ENCODE measurements at regions not wholly inside any gene's neighbourhood (a gene's known extent, or its start where the extent isn't known, plus 50 kb on each side); places are given as distances from the start of the nearest gene placed in this dataset.

DNA sequence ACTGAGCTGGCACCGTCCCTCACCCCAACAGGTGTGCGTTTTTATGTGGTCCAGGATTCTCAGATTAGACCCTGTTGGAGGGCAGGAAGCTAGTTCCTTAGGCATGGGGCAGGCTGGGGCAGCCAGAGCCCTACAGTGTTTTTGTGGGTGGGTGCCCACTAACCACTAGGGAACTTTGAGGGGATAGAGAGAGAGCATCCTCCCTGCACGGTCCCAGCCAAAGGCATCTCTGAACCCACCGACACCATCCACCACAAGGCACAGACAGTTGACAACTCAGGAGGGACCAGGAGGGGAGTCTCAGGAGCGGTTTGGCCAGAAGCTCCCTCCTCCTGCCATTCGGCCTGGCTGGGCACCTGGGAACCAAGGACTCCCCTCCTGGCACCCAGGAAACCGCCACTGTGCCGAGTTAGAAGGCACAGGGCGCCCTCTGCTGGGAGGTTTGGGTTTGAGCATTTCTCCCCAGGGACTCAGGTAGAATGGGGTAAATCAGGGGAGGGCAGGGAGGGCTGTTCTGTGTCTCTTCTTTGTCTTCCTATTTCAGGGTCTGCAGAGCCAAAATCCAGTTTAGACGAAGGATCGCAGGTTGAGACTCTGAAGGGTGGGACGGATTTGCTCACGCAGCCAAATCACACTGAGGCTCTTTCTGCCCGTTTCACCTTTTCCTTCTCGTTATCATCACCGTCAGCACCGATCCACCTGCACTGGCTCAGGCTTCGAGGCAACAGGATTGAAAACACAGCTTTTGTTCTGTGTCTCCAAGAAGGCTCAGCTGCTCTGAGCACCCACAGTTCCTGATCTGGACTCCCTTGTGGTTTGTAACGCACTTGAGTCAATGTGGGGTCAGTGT, 84.8 kb upstream of the COL13A1 start:
- no peak for DNase-seq (ENCODE audit: insufficient read length, low spot score)
- TF ChIP-seq, protein P1, sequence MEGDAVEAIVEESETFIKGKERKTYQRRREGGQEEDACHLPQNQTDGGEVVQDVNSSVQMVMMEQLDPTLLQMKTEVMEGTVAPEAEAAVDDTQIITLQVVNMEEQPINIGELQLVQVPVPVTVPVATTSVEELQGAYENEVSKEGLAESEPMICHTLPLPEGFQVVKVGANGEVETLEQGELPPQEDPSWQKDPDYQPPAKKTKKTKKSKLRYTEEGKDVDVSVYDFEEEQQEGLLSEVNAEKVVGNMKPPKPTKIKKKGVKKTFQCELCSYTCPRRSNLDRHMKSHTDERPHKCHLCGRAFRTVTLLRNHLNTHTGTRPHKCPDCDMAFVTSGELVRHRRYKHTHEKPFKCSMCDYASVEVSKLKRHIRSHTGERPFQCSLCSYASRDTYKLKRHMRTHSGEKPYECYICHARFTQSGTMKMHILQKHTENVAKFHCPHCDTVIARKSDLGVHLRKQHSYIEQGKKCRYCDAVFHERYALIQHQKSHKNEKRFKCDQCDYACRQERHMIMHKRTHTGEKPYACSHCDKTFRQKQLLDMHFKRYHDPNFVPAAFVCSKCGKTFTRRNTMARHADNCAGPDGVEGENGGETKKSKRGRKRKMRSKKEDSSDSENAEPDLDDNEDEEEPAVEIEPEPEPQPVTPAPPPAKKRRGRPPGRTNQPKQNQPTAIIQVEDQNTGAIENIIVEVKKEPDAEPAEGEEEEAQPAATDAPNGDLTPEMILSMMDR (IDR thresholded peaks at IDR 0.05; ENCODE audit: insufficient read depth, missing control alignments) = peak; percentile 80
- FAIRE-seq = no peak

DNA sequence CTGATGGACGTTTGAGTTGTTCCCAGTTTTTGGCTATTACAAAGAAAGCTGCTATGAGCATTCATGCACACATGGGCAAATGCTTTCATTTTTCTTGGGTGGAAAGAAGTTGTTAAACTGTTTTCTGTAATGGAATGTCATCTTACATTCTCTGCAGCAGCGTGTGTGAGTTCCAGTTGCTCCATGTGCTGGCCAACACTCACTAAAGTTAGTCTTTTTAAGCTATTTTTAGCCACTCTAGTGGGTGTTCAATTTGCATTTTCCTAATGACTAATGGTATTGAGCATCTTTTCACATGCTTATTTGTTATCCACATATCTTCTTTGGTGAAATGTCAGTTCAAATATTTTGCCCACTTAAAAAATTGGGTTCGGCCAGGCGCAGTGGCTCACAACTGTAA, 82.8 kb upstream of the COL13A1 start:
- TF ChIP-seq, protein P1 (IDR thresholded peaks at IDR 0.05; ENCODE audit: insufficient read depth, missing control alignments) = no peak
- DNase-seq (ENCODE audit: insufficient read length, low spot score) = no peak
- no peak for FAIRE-seq

DNA sequence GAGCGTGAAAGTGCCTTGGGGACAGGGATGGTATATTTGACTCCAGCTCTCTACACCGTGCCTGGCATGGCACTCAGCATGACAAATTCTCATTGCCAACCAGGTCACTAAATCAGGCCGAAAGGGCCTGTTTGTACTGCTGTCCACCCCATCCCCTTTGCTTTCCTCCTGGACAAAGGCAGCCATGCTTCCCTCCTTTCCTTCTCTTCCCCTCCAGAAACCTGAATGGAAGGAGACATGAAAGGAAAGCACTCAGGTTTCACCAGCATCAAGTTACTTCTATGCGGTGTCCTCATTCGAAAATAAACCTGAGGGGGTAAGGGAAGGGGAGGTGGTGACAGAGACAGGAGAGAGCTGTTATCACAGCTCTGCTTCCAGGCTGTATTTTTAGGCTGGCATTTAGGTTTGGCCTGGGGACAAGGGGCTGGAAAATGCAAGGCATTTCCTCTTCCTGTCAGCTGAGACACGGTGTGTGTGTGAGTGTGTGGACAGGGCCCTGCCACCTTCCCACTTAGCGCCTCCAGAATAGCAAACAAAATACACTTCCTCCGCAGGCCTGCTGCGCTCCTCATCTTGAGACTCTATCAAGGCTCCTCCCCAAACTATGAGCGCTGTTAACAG, 79.9 kb upstream of the COL13A1 start:
- TF ChIP-seq, protein P1 (IDR thresholded peaks at IDR 0.05; ENCODE audit: insufficient read depth, missing control alignments) = no peak
- DNase-seq (ENCODE audit: insufficient read length, low spot score) = no peak
- FAIRE-seq = no peak

- FAIRE-seq (no peak), DNase-seq (ENCODE audit: insufficient read length, low spot score) (no peak)
- TF ChIP-seq, protein P1 (IDR thresholded peaks at IDR 0.05; ENCODE audit: insufficient read depth, missing control alignments) = no peak
These were observed 78.1 kb upstream of the COL13A1 start for GRCh38 chr10:69723653-69724052.

DNA sequence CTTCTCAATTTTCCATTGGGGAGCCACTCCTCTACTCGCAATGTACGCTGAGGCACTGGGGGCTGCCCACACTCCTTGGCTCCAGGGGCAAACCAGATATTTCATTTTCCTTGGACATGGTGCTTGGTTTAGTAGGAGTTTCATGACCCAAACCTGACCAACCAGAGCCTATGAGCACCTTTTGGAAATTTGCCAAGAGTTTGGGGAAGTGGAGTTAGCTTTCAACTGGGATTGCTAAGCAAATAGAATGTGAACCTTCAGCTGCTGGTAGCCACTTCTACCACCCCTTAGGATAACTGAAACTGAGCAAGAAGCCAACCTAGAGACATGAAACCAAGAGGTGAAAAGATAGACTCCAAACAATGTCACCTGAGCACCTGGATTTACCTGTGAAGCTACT, 74.9 kb upstream of the COL13A1 start:
- FAIRE-seq = no peak
- TF ChIP-seq, protein P1 (IDR thresholded peaks at IDR 0.05; ENCODE audit: insufficient read depth, missing control alignments) = no peak

GRCh38 chr10:69728335-69728870, 73.3 kb upstream of the COL13A1 start:
- FAIRE-seq (no peak), DNase-seq (ENCODE audit: insufficient read length, low spot score) (no peak)
- TF ChIP-seq, protein P1 (IDR thresholded peaks at IDR 0.05; ENCODE audit: insufficient read depth, missing control alignments) = no peak

More for the DNA sequence above, 74.9 kb upstream of the COL13A1 start:
- DNase-seq (ENCODE audit: insufficient read length, low spot score) = no peak
